Skeletal muscle cell (primary cell): ENCODE measurements at regions not wholly inside any gene's neighbourhood (a gene's known extent, or its start where the extent isn't known, plus 50 kb on each side); places are given as distances from the start of the nearest gene placed in this dataset.
"Not testable (repeated sequence)": the region's sequence is repeated elsewhere in the genome, so short reads cannot be mapped to it uniquely, and the experiment has no call there.

ENCODE experiments used
- DNase-seq: peaks from one replicate; pipeline ENCODE4 v3.0.0-alpha.2; 2010; ENCODE audit warnings: low read depth
- H3K4me3 ChIP-seq: 2 replicates; pipeline ENCODE4 v1.5.1; 2011; ENCODE audit warnings: low read depth, mild to moderate bottlenecking, control low read depth, low read length, moderate library complexity

DNA sequence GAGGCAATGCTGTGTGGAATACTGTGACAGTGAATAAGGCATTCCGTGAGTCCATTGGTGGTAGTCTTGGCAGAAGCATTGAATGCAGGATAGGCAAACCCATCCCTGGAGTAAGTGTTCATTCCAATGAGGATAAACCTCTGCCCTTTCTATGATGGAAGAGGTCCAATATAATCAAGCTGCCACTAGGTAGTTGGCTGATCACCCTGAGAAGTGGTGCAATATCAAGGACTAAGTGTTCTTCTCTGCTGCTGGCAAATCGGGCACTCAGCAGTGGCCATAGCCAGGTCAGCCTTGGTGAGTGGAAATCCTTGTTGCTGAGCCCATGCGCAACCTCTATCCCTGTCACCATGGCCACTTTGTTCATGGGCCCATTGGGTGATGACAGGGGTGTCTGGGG is 70.1 kb downstream of the FBXO4 start:
- no peak overlapping the region for H3K4me3 ChIP-seq
- DNase-seq, result no peak

GRCh38 chr5:42001673-42002072 is 76.6 kb downstream of the FBXO4 start:
- H3K4me3 ChIP-seq, result no peak overlapping the region
- no peak for DNase-seq

- DNase-seq, H3K4me3 ChIP-seq: not testable (repeated sequence)
Measured at GRCh38 chr5:42003852-42004251, 78.8 kb downstream of the FBXO4 start.

DNA sequence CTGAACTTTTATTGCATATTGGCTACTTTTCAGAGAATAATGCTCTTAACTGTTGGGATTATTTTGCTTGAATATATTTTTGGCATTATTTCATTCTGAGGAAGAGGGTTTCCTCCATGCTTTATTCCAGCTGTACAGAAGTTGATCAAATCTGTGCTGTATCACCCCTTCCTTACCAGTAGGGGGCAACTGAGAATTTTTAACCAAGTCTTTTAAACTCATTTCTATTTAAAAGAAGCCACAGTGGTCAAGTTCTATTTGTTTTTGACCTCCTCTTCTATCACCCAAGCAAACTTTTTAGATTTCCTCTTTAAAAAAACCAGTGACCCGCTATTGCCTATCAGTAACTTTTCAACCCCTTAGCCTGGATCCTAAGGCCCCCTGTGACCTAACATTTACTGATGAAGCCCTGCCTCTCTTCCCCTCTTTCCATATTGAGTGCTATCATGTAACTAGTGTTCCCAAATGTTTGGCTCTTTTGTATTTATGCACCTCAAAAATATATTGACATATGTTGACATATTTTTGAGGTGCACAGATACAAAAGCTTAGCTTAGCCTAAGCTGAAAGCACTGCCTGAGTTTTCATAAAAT is 80.6 kb downstream of the FBXO4 start:
- no peak overlapping the region for H3K4me3 ChIP-seq
- DNase-seq, result no peak

DNA sequence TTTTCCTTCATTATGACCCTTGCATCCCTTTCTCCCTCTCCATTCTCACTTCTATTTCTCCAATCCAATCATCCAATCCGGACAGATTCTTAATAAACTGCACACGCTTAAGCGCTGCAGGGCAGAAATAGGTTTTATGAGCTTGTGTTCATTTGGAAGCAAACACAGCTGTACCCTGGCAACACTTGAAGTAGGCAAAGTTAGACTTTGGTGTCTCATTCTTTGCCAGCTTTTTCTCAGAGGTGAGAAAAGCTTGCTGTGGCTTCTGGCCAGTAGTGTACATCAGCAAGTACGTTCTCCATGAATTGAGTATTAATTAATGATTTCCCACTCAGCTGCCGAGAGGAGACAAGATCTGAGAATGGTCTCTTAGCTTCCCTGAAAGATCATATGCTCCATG is 88.5 kb downstream of the FBXO4 start:
- DNase-seq, result no peak
- H3K4me3 ChIP-seq, result no peak overlapping the region

GRCh38 chr5:42015254-42015653 is 90.2 kb downstream of the FBXO4 start:
- DNase-seq, result no peak
- H3K4me3 ChIP-seq, result no peak overlapping the region

GRCh38 chr5:42015681-42016080 is 90.6 kb downstream of the FBXO4 start:
- no peak for DNase-seq
- no peak overlapping the region for H3K4me3 ChIP-seq

GRCh38 chr5:42020788-42021530 is 95.9 kb downstream of the FBXO4 start:
- DNase-seq, result no peak
- no peak overlapping the region for H3K4me3 ChIP-seq

- no peak for DNase-seq
- H3K4me3 ChIP-seq, result no peak overlapping the region
Measured at GRCh38 chr5:42021923-42022322, 96.8 kb downstream of the FBXO4 start.

GRCh38 chr5:42022383-42022972 is 97.4 kb downstream of the FBXO4 start:
- no peak for DNase-seq
- no peak overlapping the region for H3K4me3 ChIP-seq

GRCh38 chr5:42026446-42026845 is 101.4 kb downstream of the FBXO4 start:
- H3K4me3 ChIP-seq, result no peak overlapping the region
- DNase-seq, result no peak

DNA sequence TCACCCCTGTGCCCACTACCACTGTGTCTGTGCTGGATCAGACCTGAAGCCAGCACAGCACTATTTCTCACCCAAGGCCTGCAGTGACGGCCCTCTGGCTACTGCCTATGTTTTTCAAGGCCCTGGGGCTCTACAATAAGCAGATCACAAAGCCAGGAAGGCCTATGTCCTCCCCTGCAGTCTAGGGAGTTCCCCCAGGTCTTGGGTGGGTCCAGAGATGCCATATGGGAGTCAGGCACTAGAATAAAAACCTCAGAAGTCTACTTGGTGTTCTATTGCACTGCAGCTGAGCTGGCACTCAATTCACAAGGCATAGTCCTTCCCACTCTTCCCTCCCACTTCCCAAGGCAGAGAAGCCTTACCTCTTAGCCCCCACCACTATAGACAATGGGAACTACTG is 107.1 kb downstream of the FBXO4 start:
- no peak overlapping the region for H3K4me3 ChIP-seq
- no peak for DNase-seq

GRCh38 chr5:42035526-42035925 is 110.4 kb downstream of the FBXO4 start:
- H3K4me3 ChIP-seq, result no peak overlapping the region
- no peak for DNase-seq

GRCh38 chr5:42036379-42036778 is 111.3 kb downstream of the FBXO4 start:
- no peak overlapping the region for H3K4me3 ChIP-seq
- DNase-seq, result no peak

GRCh38 chr5:42037379-42037932 is 112.4 kb downstream of the FBXO4 start:
- no peak for DNase-seq
- no peak overlapping the region for H3K4me3 ChIP-seq

DNA sequence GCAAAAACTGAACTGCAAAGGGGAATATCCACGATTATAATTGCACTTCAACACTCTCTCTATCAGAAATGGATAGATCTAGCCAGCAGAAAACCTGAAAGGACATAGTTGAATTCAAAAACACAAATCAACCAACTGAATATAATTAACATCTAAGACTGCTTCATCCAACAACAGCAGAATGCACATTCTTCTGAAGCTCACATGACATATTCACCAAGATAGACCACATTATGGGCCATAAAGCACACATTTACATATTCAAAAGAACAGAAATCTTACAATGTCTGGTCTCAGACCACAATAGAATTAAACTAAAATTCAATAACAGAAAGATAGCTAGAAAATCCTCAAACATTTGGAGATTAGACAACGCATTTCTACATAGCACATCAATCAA is 118.3 kb downstream of the FBXO4 start:
- no peak for DNase-seq
- no peak overlapping the region for H3K4me3 ChIP-seq

GRCh38 chr5:42057254-42057690 is 132.2 kb downstream of the FBXO4 start:
- no peak for DNase-seq

GRCh38 chr5:42059291-42059690 is 134.2 kb downstream of the FBXO4 start:
- no peak overlapping the region for H3K4me3 ChIP-seq
- no peak for DNase-seq

More at GRCh38 chr5:42057254-42057690, 132.2 kb downstream of the FBXO4 start:
- no peak overlapping the region for H3K4me3 ChIP-seq

DNA sequence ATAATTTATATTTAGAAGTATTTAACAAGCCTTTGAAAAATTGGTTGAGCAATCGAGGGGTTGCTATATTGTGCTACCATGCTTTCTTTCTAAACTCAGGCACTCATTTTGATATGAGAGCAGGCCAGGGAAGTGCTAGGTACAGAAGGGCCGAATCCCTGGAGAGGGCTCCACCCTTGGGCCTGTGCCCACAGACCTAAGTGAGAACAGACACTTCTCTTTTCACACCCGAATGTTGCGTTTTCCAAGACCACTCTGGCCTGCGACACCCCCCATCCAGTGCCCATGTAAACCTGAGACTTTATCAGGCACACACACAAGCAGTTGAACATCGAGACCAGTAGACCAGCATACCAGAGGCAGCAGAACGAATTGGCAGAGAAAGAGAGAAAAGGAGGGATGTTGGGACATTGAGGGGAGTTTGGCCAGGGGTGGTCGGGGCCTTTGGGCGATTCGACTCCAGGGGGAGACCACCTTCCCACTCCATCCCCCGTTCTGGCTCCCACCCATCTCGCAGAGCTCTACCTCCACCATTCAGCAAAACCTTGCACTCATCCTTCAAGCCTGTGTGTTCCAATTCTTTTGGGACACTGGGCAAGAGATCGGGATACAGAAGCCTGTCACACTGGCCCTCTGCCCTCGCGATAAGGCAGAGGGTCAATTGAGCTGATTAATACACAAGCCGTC is 134.8 kb downstream of the FBXO4 start:
- H3K4me3 ChIP-seq, result no peak overlapping the region
- no peak for DNase-seq

DNA sequence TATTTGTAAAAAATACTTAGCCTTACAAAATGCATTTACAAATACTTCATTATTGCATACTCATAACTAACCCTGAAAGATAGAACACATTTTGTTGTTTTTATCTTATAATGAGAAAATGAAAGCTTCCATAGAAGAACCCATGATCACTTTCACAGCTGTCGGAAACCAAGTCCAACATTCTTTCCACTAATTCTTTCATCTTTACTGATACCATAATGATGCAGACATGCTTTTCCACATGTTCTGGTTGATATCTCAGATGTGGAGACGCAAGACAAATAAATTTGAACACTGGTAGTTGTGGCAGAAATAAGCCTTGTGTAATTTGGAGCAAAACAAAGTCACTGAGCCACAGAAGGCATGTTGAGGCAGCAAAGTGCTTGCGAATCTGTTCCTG is 136.0 kb downstream of the FBXO4 start:
- no peak overlapping the region for H3K4me3 ChIP-seq
- no peak for DNase-seq
